ENCODE measurements at regions not wholly inside any gene's neighbourhood (a gene's known extent, or its start where the extent isn't known, plus 50 kb on each side); places are given as distances from the start of the nearest gene placed in this dataset.

DNA sequence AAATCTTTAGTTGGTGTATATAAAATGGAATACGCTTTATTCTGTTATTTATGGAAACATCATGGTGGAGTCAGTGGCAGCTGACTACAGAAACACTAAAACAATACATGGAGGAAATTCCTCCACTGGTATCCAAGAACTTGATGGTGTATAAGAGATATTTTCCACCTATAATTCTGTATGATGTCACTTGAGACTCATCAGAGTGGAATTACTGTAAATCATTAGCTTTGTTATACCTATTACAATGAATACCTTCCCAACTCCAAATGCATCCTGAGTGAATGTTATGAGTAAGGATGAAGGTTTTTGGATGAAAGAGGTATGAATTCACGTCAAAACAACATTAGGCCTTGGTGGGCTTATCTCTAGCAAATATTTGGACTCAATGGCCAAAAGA lies 258.5 kb upstream of the SORL1-AS1 start:
- TF ChIP-seq, protein P1, sequence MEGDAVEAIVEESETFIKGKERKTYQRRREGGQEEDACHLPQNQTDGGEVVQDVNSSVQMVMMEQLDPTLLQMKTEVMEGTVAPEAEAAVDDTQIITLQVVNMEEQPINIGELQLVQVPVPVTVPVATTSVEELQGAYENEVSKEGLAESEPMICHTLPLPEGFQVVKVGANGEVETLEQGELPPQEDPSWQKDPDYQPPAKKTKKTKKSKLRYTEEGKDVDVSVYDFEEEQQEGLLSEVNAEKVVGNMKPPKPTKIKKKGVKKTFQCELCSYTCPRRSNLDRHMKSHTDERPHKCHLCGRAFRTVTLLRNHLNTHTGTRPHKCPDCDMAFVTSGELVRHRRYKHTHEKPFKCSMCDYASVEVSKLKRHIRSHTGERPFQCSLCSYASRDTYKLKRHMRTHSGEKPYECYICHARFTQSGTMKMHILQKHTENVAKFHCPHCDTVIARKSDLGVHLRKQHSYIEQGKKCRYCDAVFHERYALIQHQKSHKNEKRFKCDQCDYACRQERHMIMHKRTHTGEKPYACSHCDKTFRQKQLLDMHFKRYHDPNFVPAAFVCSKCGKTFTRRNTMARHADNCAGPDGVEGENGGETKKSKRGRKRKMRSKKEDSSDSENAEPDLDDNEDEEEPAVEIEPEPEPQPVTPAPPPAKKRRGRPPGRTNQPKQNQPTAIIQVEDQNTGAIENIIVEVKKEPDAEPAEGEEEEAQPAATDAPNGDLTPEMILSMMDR (IDR thresholded peaks at IDR 0.05), result no peak
- TF ChIP-seq EZH2 (IDR thresholded peaks at IDR 0.05), result no peak
